ENCODE measurements at regions not wholly inside any gene's neighbourhood (a gene's known extent, or its start where the extent isn't known, plus 50 kb on each side); places are given as distances from the start of the nearest gene placed in this dataset.

DNA sequence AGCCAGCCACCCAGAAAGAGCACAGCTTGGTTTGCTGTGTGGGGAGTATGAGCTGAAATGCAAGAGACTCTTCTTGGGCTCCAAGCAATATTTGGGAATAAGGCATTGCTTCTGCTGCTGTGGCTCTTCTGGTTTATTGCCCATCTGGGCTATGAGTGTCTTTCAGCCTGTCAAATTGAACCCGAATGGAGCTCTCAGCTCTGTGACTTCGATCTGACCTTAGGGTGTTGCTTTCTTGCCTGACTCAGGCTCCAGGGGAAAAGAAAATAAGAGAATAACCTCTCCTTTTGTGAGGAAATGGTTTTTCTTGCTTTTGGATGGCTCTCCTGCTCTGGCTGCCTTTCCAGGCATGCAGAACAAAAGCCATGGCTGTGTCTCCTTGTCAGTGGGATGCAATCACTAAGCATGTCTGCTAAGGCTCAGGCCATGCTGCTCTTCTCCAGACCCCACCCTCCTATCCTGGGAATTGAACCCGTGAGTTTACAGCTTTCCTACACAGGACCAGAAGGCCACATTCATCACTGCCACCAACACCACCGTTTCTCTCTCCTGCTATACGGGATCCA is 169.4 kb upstream of the JAG1 start:
- Histone ChIP-seq H3K9ac (ENCODE audit: low read depth, low read length) (no peak overlapping the region), H3K27me3 (ENCODE audit: control insufficient read depth, insufficient read depth, low read length) (no peaks in the 10 kb centered on the region), H3K36me3 (ENCODE audit: control insufficient read depth, insufficient read depth, low read length) (no peaks in the 10 kb centered on the region), H3K4me1 (ENCODE audit: control insufficient read depth, insufficient read depth, low read length) (no peaks in the 10 kb centered on the region), H3K4me3 (ENCODE audit: low read depth, low read length) (no peak overlapping the region), H3K27ac (ENCODE audit: low read depth, low read length) (no peak overlapping the region), H3K9me3 (ENCODE audit: control insufficient read depth, insufficient read depth, low read length) (0 out of 2 replicates have a peak, but pooled peaks cover 5% of the 10 kb centered on the region)

DNA sequence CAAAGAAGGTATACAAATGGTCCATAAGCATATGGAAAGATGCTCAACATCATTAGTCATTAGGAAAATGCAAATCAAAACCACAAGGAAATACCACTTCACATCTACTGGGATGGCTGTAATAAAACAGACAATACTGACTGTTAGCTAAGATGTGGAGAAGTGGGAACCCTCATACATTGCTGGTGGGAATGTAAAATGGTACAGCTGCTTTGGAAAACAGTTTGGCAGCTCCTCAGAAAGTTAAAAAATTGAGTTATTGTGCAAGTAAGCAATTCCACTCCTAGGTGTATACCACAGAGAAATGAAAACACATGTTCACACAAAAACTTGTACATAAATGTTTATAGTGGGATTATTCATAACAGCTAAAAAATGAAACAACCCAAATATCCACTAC is 173.0 kb upstream of the JAG1 start:
- no peaks in the 10 kb centered on the region for H3K36me3 ChIP-seq (ENCODE audit: control insufficient read depth, insufficient read depth, low read length)
- H3K9ac ChIP-seq (ENCODE audit: low read depth, low read length) = no peak overlapping the region
- no peak overlapping the region for H3K27ac ChIP-seq (ENCODE audit: low read depth, low read length)
- H3K9me3 ChIP-seq (ENCODE audit: control insufficient read depth, insufficient read depth, low read length) = 0 out of 2 replicates have a peak, but pooled peaks cover under 1% of the 10 kb centered on the region
- H3K27me3 ChIP-seq (ENCODE audit: control insufficient read depth, insufficient read depth, low read length) = no peaks in the 10 kb centered on the region
- H3K4me1 ChIP-seq (ENCODE audit: control insufficient read depth, insufficient read depth, low read length) = 0 out of 2 replicates have a peak, but pooled peaks cover 3% of the 10 kb centered on the region
- no peak overlapping the region for H3K4me3 ChIP-seq (ENCODE audit: low read depth, low read length)

DNA sequence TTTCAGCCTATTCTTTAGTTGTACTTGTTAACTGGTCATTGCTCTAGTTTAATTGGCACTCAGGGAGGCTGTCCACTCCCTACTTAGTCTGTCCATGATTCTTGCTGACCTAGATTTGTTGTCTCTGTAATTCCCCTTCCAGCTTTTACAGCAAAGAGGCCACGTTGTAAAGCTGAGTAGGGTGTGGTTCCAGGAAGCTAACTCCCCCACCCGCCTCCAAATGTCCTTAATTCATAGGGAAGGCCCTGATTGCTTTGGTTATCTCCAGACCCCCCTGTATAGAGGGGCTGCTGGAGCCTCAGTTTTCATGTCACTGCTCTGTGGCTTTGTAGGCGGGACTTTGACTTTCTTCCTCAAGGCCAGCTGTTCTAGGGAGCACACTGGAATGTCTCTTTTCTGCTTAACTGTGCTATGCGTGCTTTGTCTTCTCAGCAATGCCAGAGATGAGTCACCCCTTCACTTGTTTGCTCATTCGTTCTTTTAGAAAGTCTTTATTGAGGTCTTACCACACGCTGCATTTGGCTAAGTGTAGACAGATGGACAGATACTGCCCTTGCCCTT is 175.1 kb upstream of the JAG1 start:
- Histone ChIP-seq H3K9ac (ENCODE audit: low read depth, low read length) (no peak overlapping the region), H3K27me3 (ENCODE audit: control insufficient read depth, insufficient read depth, low read length) (no peaks in the 10 kb centered on the region), H3K27ac (ENCODE audit: low read depth, low read length) (no peak overlapping the region)

DNA sequence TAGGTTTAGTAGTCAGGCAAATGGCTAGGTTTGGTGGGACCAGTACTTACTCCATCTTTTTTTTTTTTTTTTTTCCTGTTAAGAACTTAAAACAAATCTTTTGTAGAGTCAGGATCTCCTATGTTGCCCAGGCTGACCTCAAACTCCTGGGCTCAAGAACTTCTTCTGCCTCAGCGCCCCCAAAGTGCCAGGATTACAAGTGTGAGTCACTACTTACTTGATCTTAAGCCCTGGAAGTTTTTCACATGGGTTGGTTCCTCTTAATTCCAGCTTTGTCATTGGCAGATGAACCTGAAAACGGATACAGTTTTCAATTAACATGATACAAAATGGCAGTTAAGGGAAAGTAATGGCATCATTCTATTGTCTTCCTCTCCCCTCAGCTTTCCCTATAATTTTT is 179.4 kb upstream of the JAG1 start:
- Histone ChIP-seq H3K27ac (ENCODE audit: low read depth, low read length) (no peak overlapping the region), H3K9me3 (ENCODE audit: control insufficient read depth, insufficient read depth, low read length) (no peaks in the 10 kb centered on the region), H3K4me1 (ENCODE audit: control insufficient read depth, insufficient read depth, low read length) (0 out of 2 replicates have a peak, but pooled peaks cover 3% of the 10 kb centered on the region), H3K36me3 (ENCODE audit: control insufficient read depth, insufficient read depth, low read length) (no peaks in the 10 kb centered on the region), H3K4me3 (ENCODE audit: low read depth, low read length) (no peak overlapping the region), H3K9ac (ENCODE audit: low read depth, low read length) (no peak overlapping the region), H3K27me3 (ENCODE audit: control insufficient read depth, insufficient read depth, low read length) (no peaks in the 10 kb centered on the region)

More for the DNA sequence above, 175.1 kb upstream of the JAG1 start:
- Histone ChIP-seq H3K36me3 (ENCODE audit: control insufficient read depth, insufficient read depth, low read length) (no peaks in the 10 kb centered on the region), H3K4me3 (ENCODE audit: low read depth, low read length) (no peak overlapping the region), H3K9me3 (ENCODE audit: control insufficient read depth, insufficient read depth, low read length) (no peaks in the 10 kb centered on the region), H3K4me1 (ENCODE audit: control insufficient read depth, insufficient read depth, low read length) (0 out of 2 replicates have a peak, but pooled peaks cover 3% of the 10 kb centered on the region)

DNA sequence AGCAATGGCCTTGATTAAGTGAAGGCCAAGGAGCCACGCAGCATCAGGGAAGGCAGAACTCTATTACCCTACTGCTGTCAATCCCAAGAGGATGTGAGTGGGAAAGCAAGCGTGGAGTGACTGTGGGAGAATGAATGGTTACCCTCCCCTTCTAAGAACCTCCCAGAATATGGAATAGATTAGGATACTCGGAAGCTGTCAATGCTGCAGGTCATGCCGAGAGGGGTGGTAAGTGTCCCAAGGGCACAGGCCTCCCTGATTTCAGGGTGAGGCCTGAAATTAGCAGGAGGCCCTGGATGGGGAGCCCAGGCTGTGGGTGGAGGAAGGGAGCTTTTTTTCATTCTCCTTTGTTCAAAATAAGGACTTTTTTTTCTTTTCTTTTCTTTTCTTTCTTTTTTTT is 179.9 kb upstream of the JAG1 start:
- 0 out of 2 replicates have a peak, but pooled peaks cover 3% of the 10 kb centered on the region for H3K4me1 ChIP-seq (ENCODE audit: control insufficient read depth, insufficient read depth, low read length)
- H3K36me3 ChIP-seq (ENCODE audit: control insufficient read depth, insufficient read depth, low read length) = no peaks in the 10 kb centered on the region
- H3K4me3 ChIP-seq (ENCODE audit: low read depth, low read length) = no peak overlapping the region
- H3K27me3 ChIP-seq (ENCODE audit: control insufficient read depth, insufficient read depth, low read length) = no peaks in the 10 kb centered on the region
- H3K9me3 ChIP-seq (ENCODE audit: control insufficient read depth, insufficient read depth, low read length) = no peaks in the 10 kb centered on the region
- no peak overlapping the region for H3K27ac ChIP-seq (ENCODE audit: low read depth, low read length)
- no peak overlapping the region for H3K9ac ChIP-seq (ENCODE audit: low read depth, low read length)

DNA sequence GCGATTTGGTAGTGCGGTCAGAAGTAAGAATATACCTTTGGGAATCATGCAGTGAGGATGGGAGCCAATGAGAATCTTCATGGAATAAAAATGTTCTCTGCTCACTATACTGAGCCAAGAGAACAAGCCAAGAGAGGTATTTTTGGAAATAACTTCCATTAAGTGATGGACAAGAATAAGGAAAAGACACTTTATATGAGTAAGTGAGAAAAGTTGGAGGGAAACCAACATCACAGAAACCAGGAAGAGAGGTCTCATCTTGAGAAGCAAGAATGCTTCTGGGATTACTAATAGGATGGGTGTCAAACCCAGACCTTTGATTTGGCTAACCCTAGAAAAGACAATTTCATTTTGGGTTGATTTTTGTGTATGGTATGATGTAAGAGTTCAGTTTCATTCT is 181.2 kb upstream of the JAG1 start:
- Histone ChIP-seq H3K36me3 (ENCODE audit: control insufficient read depth, insufficient read depth, low read length) (no peaks in the 10 kb centered on the region), H3K27ac (ENCODE audit: low read depth, low read length) (no peak overlapping the region), H3K4me3 (ENCODE audit: low read depth, low read length) (no peak overlapping the region), H3K9ac (ENCODE audit: low read depth, low read length) (no peak overlapping the region), H3K27me3 (ENCODE audit: control insufficient read depth, insufficient read depth, low read length) (no peaks in the 10 kb centered on the region), H3K9me3 (ENCODE audit: control insufficient read depth, insufficient read depth, low read length) (no peaks in the 10 kb centered on the region), H3K4me1 (ENCODE audit: control insufficient read depth, insufficient read depth, low read length) (no peaks in the 10 kb centered on the region)

DNA sequence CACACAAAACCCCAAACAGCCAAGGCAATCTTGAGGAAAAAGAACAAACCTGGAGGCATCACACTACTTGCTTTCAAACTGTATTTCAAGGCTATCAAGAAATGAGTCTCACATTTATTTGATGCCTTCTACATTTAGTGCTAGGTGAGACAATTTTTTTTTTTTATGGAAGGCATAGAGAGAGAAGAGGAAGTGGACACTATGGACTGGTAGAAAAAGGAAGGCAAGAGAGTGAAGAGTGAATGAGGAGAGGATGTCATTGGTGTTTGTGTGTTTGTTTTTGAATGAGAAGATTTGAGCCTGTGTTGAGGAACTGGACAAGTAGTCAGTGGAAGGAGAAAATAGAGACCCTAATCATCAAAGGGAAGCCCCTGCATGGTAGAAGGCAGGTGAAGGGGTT is 182.0 kb upstream of the JAG1 start:
- Histone ChIP-seq H3K9ac (ENCODE audit: low read depth, low read length) (no peak overlapping the region), H3K4me1 (ENCODE audit: control insufficient read depth, insufficient read depth, low read length) (no peaks in the 10 kb centered on the region), H3K36me3 (ENCODE audit: control insufficient read depth, insufficient read depth, low read length) (no peaks in the 10 kb centered on the region), H3K9me3 (ENCODE audit: control insufficient read depth, insufficient read depth, low read length) (no peaks in the 10 kb centered on the region), H3K4me3 (ENCODE audit: low read depth, low read length) (no peak overlapping the region), H3K27ac (ENCODE audit: low read depth, low read length) (no peak overlapping the region), H3K27me3 (ENCODE audit: control insufficient read depth, insufficient read depth, low read length) (no peaks in the 10 kb centered on the region)

DNA sequence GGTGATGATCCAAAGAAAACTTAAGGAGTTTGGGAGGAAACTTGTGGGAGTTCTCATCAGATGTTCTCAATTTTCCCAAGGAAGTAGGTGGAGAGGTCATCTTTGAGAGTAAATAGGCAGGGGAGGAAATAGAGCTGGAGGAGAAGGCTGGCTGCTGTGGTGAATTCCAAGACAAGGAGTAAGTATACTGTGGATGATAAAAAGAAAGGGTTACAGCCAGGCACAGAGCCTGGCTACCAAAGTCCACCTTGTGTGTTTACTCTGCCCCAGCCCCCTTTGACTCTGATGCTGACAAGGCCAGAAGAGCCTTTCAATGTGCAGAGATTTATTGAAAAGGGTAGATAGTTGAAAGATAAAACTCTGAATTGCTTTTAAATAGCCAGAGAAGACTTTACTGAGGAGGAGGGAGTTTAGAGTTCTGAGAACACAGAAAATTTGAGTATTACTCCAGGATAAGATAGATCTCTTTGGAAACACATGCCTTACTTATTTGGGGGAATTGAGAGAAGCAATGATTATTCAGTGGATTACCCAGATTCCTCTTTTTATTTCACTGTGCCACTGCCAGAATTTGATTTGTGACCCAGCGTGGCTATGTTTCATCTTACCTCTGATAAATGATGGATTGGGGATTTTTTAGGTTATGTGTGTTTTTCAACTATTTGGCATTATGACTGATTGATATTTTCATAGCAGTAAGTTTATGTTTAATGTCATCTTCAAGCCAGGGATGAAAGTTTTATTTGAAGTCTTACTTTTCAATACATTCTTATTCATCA is 182.6 kb upstream of the JAG1 start:
- Histone ChIP-seq H3K27ac (ENCODE audit: low read depth, low read length) (no peak overlapping the region), H3K4me1 (ENCODE audit: control insufficient read depth, insufficient read depth, low read length) (no peaks in the 10 kb centered on the region), H3K9me3 (ENCODE audit: control insufficient read depth, insufficient read depth, low read length) (no peaks in the 10 kb centered on the region)

DNA sequence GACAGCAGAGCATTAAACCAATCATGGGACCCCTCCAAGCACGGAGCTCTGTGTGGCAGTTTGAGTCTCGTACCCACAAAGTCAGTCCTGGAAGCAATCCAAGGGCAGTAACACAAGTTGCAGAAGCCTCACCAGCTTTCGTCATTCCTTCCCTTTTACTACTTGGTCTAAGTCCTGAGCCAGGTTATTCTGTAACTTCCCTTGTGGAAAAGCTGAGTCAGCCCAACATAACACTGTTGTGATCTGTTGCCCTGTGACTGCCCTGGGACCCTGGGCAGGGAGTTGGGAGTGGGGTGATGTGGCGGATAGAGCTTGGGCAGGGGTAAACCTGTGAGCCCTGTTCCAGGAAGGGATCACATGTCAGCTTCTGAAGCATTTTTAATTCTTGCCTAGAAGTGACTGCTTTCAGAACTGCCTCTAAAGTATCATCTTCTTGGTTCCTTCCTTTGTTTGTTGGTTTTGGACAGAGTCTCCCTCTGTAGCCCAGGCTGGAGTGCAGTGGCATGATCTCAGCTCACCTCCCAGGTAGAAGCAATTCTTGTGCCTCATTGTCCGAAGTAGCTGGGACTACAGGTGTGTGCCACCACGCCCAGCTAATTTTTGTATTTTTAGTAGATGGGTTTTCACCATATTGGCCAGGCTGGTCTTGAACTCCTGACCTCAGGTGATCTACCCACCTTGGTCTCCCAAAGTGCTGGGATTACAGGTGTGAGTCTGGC is 183.7 kb upstream of the JAG1 start:
- H3K9me3 ChIP-seq (ENCODE audit: control insufficient read depth, insufficient read depth, low read length) = no peaks in the 10 kb centered on the region
- no peaks in the 10 kb centered on the region for H3K4me1 ChIP-seq (ENCODE audit: control insufficient read depth, insufficient read depth, low read length)
- H3K4me3 ChIP-seq (ENCODE audit: low read depth, low read length) = no peak overlapping the region
- H3K27ac ChIP-seq (ENCODE audit: low read depth, low read length) = no peak overlapping the region
- H3K27me3 ChIP-seq (ENCODE audit: control insufficient read depth, insufficient read depth, low read length) = no peaks in the 10 kb centered on the region
- no peaks in the 10 kb centered on the region for H3K36me3 ChIP-seq (ENCODE audit: control insufficient read depth, insufficient read depth, low read length)
- no peak overlapping the region for H3K9ac ChIP-seq (ENCODE audit: low read depth, low read length)

More for the DNA sequence above, 182.6 kb upstream of the JAG1 start:
- Histone ChIP-seq H3K27me3 (ENCODE audit: control insufficient read depth, insufficient read depth, low read length) (no peaks in the 10 kb centered on the region), H3K9ac (ENCODE audit: low read depth, low read length) (no peak overlapping the region), H3K4me3 (ENCODE audit: low read depth, low read length) (no peak overlapping the region), H3K36me3 (ENCODE audit: control insufficient read depth, insufficient read depth, low read length) (no peaks in the 10 kb centered on the region)

DNA sequence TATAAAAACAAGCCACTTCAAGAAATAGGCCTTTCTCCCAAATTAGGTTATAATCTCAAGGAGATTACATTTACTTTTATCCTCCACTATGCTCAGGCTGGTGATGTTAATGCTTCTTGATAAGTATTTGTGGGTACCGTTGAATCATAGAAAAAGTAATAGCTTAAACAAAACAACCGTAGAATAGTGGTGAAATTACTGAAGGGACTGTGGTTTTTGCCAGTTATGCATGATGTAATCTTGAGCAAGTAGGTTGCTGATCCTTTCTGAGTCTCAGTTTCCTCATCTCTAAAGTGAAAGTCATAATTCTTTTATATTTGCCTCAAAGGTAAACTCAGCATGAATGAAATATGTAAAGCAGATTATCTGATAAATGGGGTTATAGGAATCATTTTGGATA is 187.3 kb upstream of the JAG1 start:
- H3K9me3 ChIP-seq (ENCODE audit: control insufficient read depth, insufficient read depth, low read length) = no peaks in the 10 kb centered on the region
- no peak overlapping the region for H3K4me3 ChIP-seq (ENCODE audit: low read depth, low read length)
- no peaks in the 10 kb centered on the region for H3K27me3 ChIP-seq (ENCODE audit: control insufficient read depth, insufficient read depth, low read length)
- H3K27ac ChIP-seq (ENCODE audit: low read depth, low read length) = no peak overlapping the region
- H3K36me3 ChIP-seq (ENCODE audit: control insufficient read depth, insufficient read depth, low read length) = no peaks in the 10 kb centered on the region
- no peak overlapping the region for H3K9ac ChIP-seq (ENCODE audit: low read depth, low read length)
- H3K4me1 ChIP-seq (ENCODE audit: control insufficient read depth, insufficient read depth, low read length) = no peaks in the 10 kb centered on the region; the same call in 1 of the 2 replicates

DNA sequence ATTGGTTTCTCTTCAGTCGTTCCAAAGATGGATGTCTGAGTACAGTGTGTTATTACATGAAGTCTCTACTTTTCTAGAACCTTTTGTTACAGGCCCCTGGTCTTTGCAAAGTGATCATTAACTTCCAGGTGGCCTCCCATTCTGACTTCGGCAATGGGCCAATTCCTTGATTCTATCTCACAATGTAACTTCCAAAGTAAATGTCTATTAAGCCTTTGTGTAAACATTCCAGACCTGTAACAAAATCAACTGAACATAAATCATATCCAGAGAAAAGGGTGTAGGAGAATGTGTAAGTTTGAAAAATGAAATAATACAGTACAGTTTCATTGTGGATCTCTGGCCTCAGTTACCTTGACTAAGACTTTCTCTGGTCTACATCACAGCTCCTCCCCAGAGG is 187.8 kb upstream of the JAG1 start:
- no peak overlapping the region for H3K4me3 ChIP-seq (ENCODE audit: low read depth, low read length)
- H3K36me3 ChIP-seq (ENCODE audit: control insufficient read depth, insufficient read depth, low read length) = no peaks in the 10 kb centered on the region
- no peaks in the 10 kb centered on the region; the same call in 1 of the 2 replicates for H3K4me1 ChIP-seq (ENCODE audit: control insufficient read depth, insufficient read depth, low read length)
- no peaks in the 10 kb centered on the region for H3K9me3 ChIP-seq (ENCODE audit: control insufficient read depth, insufficient read depth, low read length)
- H3K27ac ChIP-seq (ENCODE audit: low read depth, low read length) = no peak overlapping the region
- no peaks in the 10 kb centered on the region for H3K27me3 ChIP-seq (ENCODE audit: control insufficient read depth, insufficient read depth, low read length)
- H3K9ac ChIP-seq (ENCODE audit: low read depth, low read length) = no peak overlapping the region

Data from HUES48 (cell line).